IPS DF 6.9 (cell line): ENCODE measurements at regions not wholly inside any gene's neighbourhood (a gene's known extent, or its start where the extent isn't known, plus 50 kb on each side); places are given as distances from the start of the nearest gene placed in this dataset.

Source experiments
- DNase-seq: peaks from one replicate; pipeline ENCODE4 v3.0.0-alpha.2; 2013; ENCODE audit warnings: low read depth, low spot score
- H3K27ac ChIP-seq: one replicate; pipeline ENCODE4 v1.5.1; 2013; ENCODE audit warnings: low read length, control low read depth
- H3K27me3 ChIP-seq: 2 replicates; pipeline ENCODE4 v1.6.1; 2013; ENCODE audit warnings: mild to moderate bottlenecking, low read length; ENCODE audit not compliant: control insufficient read depth, insufficient read depth
- H3K36me3 ChIP-seq: 2 replicates; pipeline ENCODE4 v1.6.1; 2013; ENCODE audit warnings: low read length; ENCODE audit not compliant: control insufficient read depth, insufficient read depth
- H3K4me1 ChIP-seq: 2 replicates; pipeline ENCODE4 v1.6.1; 2013; ENCODE audit warnings: low read length; ENCODE audit not compliant: control insufficient read depth, insufficient read depth
- H3K4me3 ChIP-seq: 2 replicates; pipeline ENCODE4 v1.5.1; 2013; ENCODE audit warnings: mild to moderate bottlenecking, low read length
- H3K9me3 ChIP-seq: 2 replicates; pipeline ENCODE4 v1.6.1; 2013; ENCODE audit warnings: low read length, inconsistent platforms; ENCODE audit not compliant: control insufficient read depth, insufficient read depth
- WGBS: extraction: QIAGEN DNeasy Blood & Tissue Kit; methylation state at CpG from one replicate; pipeline ENCODE4 v1.1.7; 2013; ENCODE audit warnings: mixed read lengths, missing lambda C conversion rate; ENCODE audit not compliant: insufficient read length, insufficient coverage; 5-methylcytosine and 5-hydroxymethylcytosine counted together

- Histone ChIP-seq H3K4me1 (no peaks in the 10 kb centered on the region), H3K4me3 (no peak overlapping the region), H3K27me3 (no peaks in the 10 kb centered on the region), H3K27ac (no peak overlapping the region), H3K9me3 (no peaks in the 10 kb centered on the region), H3K36me3 (no peaks in the 10 kb centered on the region)
- no CpG with 5 or more reads among the region's 7 CpGs for WGBS
- peak; percentile 13 for DNase-seq
These were observed 64.9 kb downstream of the C6orf58 start for GRCh38 chr6:127641905-127642304.
